GM23338 (cell line): ENCODE measurements at regions not wholly inside any gene's neighbourhood (a gene's known extent, or its start where the extent isn't known, plus 50 kb on each side); places are given as distances from the start of the nearest gene placed in this dataset.

Source experiments
- ATAC-seq: fragments of 200-7000 bp; cut with Tn5 transposase; 3 replicates; pipeline ENCODE4 v1.9.1; 2020
- DNase-seq: peaks from one replicate; pipeline ENCODE4 v3.0.0-alpha.2; 2015; ENCODE audit warnings: low spot score
- H2AFZ ChIP-seq: fragments of 200-600 bp; sonication (generic); 2 replicates; pipeline ENCODE4 v1.8.0; 2016; ENCODE audit warnings: antibody characterized with exemption, mild to moderate bottlenecking, moderate library complexity
- H3F3A ChIP-seq: fragments of 200-600 bp; sonication (generic); replicated peaks from 2 replicates; pipeline ENCODE4 v1.8.0; 2017; ENCODE audit warnings: antibody characterized with exemption, mixed run types, low read depth
- H3K27ac ChIP-seq: fragments of 200-600 bp; sonication (generic); 2 replicates; pipeline ENCODE4 v1.6.1; 2016; ENCODE audit warnings: low read depth
- H3K27me3 ChIP-seq: fragments of 200-600 bp; sonication (generic); 2 replicates; pipeline ENCODE4 v1.8.0; 2016; ENCODE audit warnings: mild to moderate bottlenecking, mixed run types, moderate library complexity; ENCODE audit not compliant: insufficient read depth
- H3K36me3 ChIP-seq: fragments of 200-600 bp; sonication (generic); 2 replicates; pipeline ENCODE4 v1.8.0; 2016; ENCODE audit warnings: mild to moderate bottlenecking; ENCODE audit not compliant: insufficient read depth
- H3K4me1 ChIP-seq: fragments of 200-600 bp; sonication (generic); 2 replicates; pipeline ENCODE4 v1.8.0; 2016; ENCODE audit warnings: mild to moderate bottlenecking, moderate library complexity; ENCODE audit not compliant: insufficient read depth
- H3K4me2 ChIP-seq: fragments of 200-600 bp; sonication (generic); 2 replicates; pipeline ENCODE4 v1.7.1; 2017; ENCODE audit warnings: mixed run types
- H3K4me3 ChIP-seq: fragments of 200-600 bp; sonication (generic); 2 replicates; pipeline ENCODE4 v1.6.1; 2016; ENCODE audit warnings: mixed run types
- H3K79me2 ChIP-seq: fragments of 200-600 bp; sonication (generic); replicated peaks from 2 replicates; pipeline ENCODE4 v1.8.0; 2017; ENCODE audit warnings: mild to moderate bottlenecking; ENCODE audit not compliant: insufficient read depth
- H3K9me2 ChIP-seq: fragments of 200-600 bp; sonication (generic); 2 replicates; pipeline ENCODE4 v1.8.0; 2017; ENCODE audit not compliant: insufficient read depth
- H4K20me1 ChIP-seq: fragments of 200-600 bp; sonication (generic); replicated peaks from 2 replicates; pipeline ENCODE4 v1.8.0; 2017; ENCODE audit warnings: mild to moderate bottlenecking; ENCODE audit not compliant: insufficient read depth
- H3K27ac Mint-ChIP-seq: 2 replicates; pipeline ENCODE4 v1.8.0; 2020; ENCODE audit warnings: inconsistent platforms, mild to moderate bottlenecking, moderate library complexity, mixed read lengths
- H3K27me3 Mint-ChIP-seq: 3 replicates; pipeline ENCODE4 v1.8.0; 2022; ENCODE audit warnings: low read depth, mild to moderate bottlenecking, moderate library complexity, mixed read lengths, inconsistent platforms; ENCODE audit not compliant: insufficient read depth, poor library complexity
- H3K36me3 Mint-ChIP-seq: 3 replicates; pipeline ENCODE4 v1.8.0; 2021; ENCODE audit warnings: low read depth, mild to moderate bottlenecking, inconsistent platforms, moderate library complexity, mixed read lengths
- H3K4me1 Mint-ChIP-seq: 3 replicates; pipeline ENCODE4 v1.8.0; 2020; ENCODE audit warnings: mild to moderate bottlenecking, inconsistent platforms, mixed read lengths
- H3K4me3 Mint-ChIP-seq: 3 replicates; pipeline ENCODE4 v1.8.0; 2021; ENCODE audit warnings: moderate library complexity, mild to moderate bottlenecking, inconsistent platforms, mixed read lengths
- H3K9me3 Mint-ChIP-seq: 3 replicates; pipeline ENCODE4 v1.8.0; 2020; ENCODE audit warnings: moderate library complexity, mild to moderate bottlenecking, inconsistent platforms, mixed read lengths
- CREB1 ChIP-seq: fragments of 250-450 bp; sonication (Bioruptor Pico); IDR thresholded peaks from 2 replicates; pipeline ENCODE4 v1.5.0; 2020; ENCODE audit warnings: low read depth, mild to moderate bottlenecking, moderate library complexity
- CTCF ChIP-seq, 2 experiments: fragments of 200-600 bp in 1 of 2; sonication (generic) in 1 of 2; conservative IDR thresholded peaks; 2 replicates each; pipeline versions ENCODE4 v1.5.1 to v1.6.1; 2016 to 2017; ENCODE audit warnings: antibody characterized with exemption in 2 of 2, low read depth in 2 of 2, mild to moderate bottlenecking in 2 of 2, moderate library complexity in 1 of 2
- ETS1 ChIP-seq: IDR thresholded peaks from 2 replicates; pipeline ENCODE4 v1.6.1; 2016; ENCODE audit warnings: antibody characterized with exemption
- EZH2 ChIP-seq: fragments of 200-600 bp; sonication (generic); IDR thresholded peaks from one replicate; pipeline ENCODE4 v1.8.0; 2017; ENCODE audit warnings: antibody characterized with exemption, mild to moderate bottlenecking, low read depth; ENCODE audit not compliant: unreplicated experiment
- EZH2phosphoT487 ChIP-seq: fragments of 200-600 bp; sonication (generic); IDR thresholded peaks from one replicate; pipeline ENCODE4 v1.8.1; 2018; ENCODE audit warnings: antibody characterized with exemption; ENCODE audit not compliant: unreplicated experiment
- JUNB ChIP-seq: IDR thresholded peaks from one replicate; pipeline ENCODE4 v1.6.1; 2016; ENCODE audit warnings: antibody characterized with exemption; ENCODE audit not compliant: unreplicated experiment
- NANOG ChIP-seq: IDR thresholded peaks from 2 replicates; pipeline ENCODE4 v1.6.1; 2016; ENCODE audit warnings: antibody characterized with exemption, borderline replicate concordance
- POLR2AphosphoS5 ChIP-seq: IDR thresholded peaks from 2 replicates; pipeline ENCODE4 v1.6.1; 2016; ENCODE audit warnings: antibody characterized with exemption, low read depth
- REST ChIP-seq: IDR thresholded peaks from one replicate; pipeline ENCODE4 v1.6.1; 2018; ENCODE audit warnings: antibody characterized with exemption; ENCODE audit not compliant: unreplicated experiment
- ZNF114 ChIP-seq: fragments of 250-450 bp; sonication (Bioruptor Pico); IDR thresholded peaks from 2 replicates; pipeline ENCODE4 v1.5.0; 2020; ENCODE audit warnings: mild to moderate bottlenecking, moderate library complexity
- ZNF331 ChIP-seq: fragments of 250-450 bp; sonication (Bioruptor Pico); IDR thresholded peaks from 2 replicates; pipeline ENCODE4 v1.5.0; 2020; ENCODE audit warnings: low read depth, mild to moderate bottlenecking, moderate library complexity
- ZNF462 ChIP-seq: fragments of 250-450 bp; sonication (Bioruptor Pico); IDR thresholded peaks from 2 replicates; pipeline ENCODE4 v1.5.0; 2020; ENCODE audit warnings: mild to moderate bottlenecking, moderate library complexity

GRCh38 chr15:93664213-93664956, 567.0 kb upstream of the MCTP2 start:
- Mint-ChIP-seq H3K4me3 (no peak overlapping the region), H3K9me3 (no peaks in the 10 kb centered on the region), H3K36me3 (no peaks in the 10 kb centered on the region), H3K27me3 (no peaks in the 10 kb centered on the region), H3K27ac (peak overlapping the region; percentile 24), H3K4me1 (peaks cover 30% of the 10 kb centered on the region)
- ATAC-seq (peak; percentile 82), DNase-seq (peak; percentile 55)
- no peaks in the 10 kb centered on the region for H3F3A ChIP-seq
- H3K4me1 ChIP-seq: peaks cover 14% of the 10 kb centered on the region
- H4K20me1 ChIP-seq: no peaks in the 10 kb centered on the region
- no peak overlapping the region for H3K4me3 ChIP-seq
- TF ChIP-seq ZNF114 (CRISPR knock-in tag): no peak
- TF ChIP-seq EZH2: no peak
- TF ChIP-seq ZNF331 (CRISPR knock-in tag): no peak
- TF ChIP-seq JUNB: no peak
- no peak for TF ChIP-seq EZH2phosphoT487
- no peak for TF ChIP-seq CREB1 (CRISPR knock-in tag)
- TF ChIP-seq NANOG: no peak
- TF ChIP-seq ETS1: no peak
- TF ChIP-seq POLR2AphosphoS5: no peak
- no peak for TF ChIP-seq REST
- no peak for TF ChIP-seq CTCF (conservative IDR thresholded peaks at IDR 0.05; ENCODE audit: low read depth in 2 of 2)
- TF ChIP-seq ZNF462 (CRISPR knock-in tag): no peak
- no peaks in the 10 kb centered on the region for H3K79me2 ChIP-seq
- H3K4me2 ChIP-seq: peak overlapping the region; percentile 11; the same call in 1 of the 2 replicates
- H3K27ac ChIP-seq: no peak overlapping the region
- no peaks in the 10 kb centered on the region; the same call in 1 of the 2 replicates for H3K9me2 ChIP-seq
- H3K27me3 ChIP-seq: no peaks in the 10 kb centered on the region
- no peak overlapping the region for H2AFZ ChIP-seq
- H3K36me3 ChIP-seq: no peaks in the 10 kb centered on the region
